HCT116 (cell line): ENCODE measurements at regions not wholly inside any gene's neighbourhood (a gene's known extent, or its start where the extent isn't known, plus 50 kb on each side); places are given as distances from the start of the nearest gene placed in this dataset.
"Not testable (repeated sequence)": the region's sequence is repeated elsewhere in the genome, so short reads cannot be mapped to it uniquely, and the experiment has no call there.

ENCODE experiments used
- CBX3 ChIP-seq: IDR thresholded peaks from 2 replicates; pipeline ENCODE4 v1.6.1; 2012; ENCODE audit warnings: low read depth
- EZH2 ChIP-seq: fragments of 200-600 bp; sonication (generic); IDR thresholded peaks from 2 replicates; pipeline ENCODE4 v1.6.1; 2017; ENCODE audit warnings: antibody characterized with exemption, mixed run types
- FOSL1 ChIP-seq: IDR thresholded peaks from 2 replicates; pipeline ENCODE4 v1.6.1; 2012; ENCODE audit warnings: low read depth
- POLR2A ChIP-seq: IDR thresholded peaks from 2 replicates; pipeline ENCODE4 v1.7.0; 2011; ENCODE audit warnings: borderline replicate concordance; ENCODE audit not compliant: insufficient read depth, insufficient read length; ENCODE audit errors: extremely low read depth
- POLR2AphosphoS5 ChIP-seq: IDR thresholded peaks from 2 replicates; pipeline ENCODE4 v1.6.1; 2011; ENCODE audit warnings: mild to moderate bottlenecking, low read depth, low read length, moderate library complexity
- RAD21 ChIP-seq: IDR thresholded peaks from 2 replicates; pipeline ENCODE4 v1.6.1; 2012; ENCODE audit warnings: low read depth, mild to moderate bottlenecking
- SRF ChIP-seq: IDR thresholded peaks from 2 replicates; pipeline ENCODE4 v1.6.1; 2012; ENCODE audit warnings: low read depth
- YY1 ChIP-seq: IDR thresholded peaks from 2 replicates; pipeline ENCODE4 v1.6.1; 2011; ENCODE audit warnings: low read length, low read depth, moderate library complexity, mild to moderate bottlenecking; ENCODE audit not compliant: insufficient replicate concordance; ENCODE audit errors: extremely low read depth
- ZNF274 ChIP-seq: fragments of 200-500 bp; sonication (Bioruptor generic); IDR thresholded peaks from 2 replicates; pipeline ENCODE4 v1.6.1; 2014; ENCODE audit warnings: mild to moderate bottlenecking, low read depth, low read length, inconsistent platforms
- TF ChIP-seq, protein P1 (sequence below), 3 experiments: fragments of 200-600 bp in 1 of 3; sonication (generic) in 1 of 3; IDR thresholded peaks in 2 of 3; conservative IDR thresholded peaks in 1 of 3; 2 replicates each; pipeline ENCODE4 v1.5.1; 2012 to 2017; ENCODE audit warnings: low read depth in 2 of 3, low read length in 2 of 3, antibody characterized with exemption in 1 of 3, borderline replicate concordance in 1 of 3, control low read depth in 1 of 3, mild to moderate bottlenecking in 1 of 3, mixed read lengths in 1 of 3, mixed run types in 1 of 3, moderate library complexity in 1 of 3; ENCODE audit not compliant: insufficient read depth in 1 of 3
- TF ChIP-seq, protein P2 (sequence below): IDR thresholded peaks from 2 replicates; pipeline ENCODE4 v1.6.1; 2012; ENCODE audit warnings: low read depth

DNA sequence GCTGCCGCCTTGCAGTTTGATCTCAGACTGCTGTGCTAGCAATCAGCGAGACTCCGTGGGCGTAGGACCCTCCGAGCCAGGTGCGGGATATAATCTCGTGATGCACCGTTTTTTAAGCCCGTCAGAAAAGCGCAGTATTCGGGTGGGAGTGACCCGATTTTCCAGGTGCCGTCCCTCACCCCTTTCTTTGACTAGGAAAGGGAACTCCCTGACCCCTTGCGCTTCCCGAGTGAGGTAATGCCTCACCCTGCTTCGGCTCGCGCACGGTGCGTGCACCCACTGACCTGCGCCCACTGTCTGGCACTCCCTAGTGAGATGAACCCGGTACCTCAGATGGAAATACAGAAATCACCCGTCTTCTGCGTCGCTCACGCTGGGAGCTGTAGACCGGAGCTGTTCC lies 438.5 kb upstream of the CDH10 start:
- not testable (repeated sequence) for TF ChIP-seq ZNF274, POLR2A, POLR2AphosphoS5, RAD21, EZH2, FOSL1, SRF, YY1, CBX3
- TF ChIP-seq, protein P1, sequence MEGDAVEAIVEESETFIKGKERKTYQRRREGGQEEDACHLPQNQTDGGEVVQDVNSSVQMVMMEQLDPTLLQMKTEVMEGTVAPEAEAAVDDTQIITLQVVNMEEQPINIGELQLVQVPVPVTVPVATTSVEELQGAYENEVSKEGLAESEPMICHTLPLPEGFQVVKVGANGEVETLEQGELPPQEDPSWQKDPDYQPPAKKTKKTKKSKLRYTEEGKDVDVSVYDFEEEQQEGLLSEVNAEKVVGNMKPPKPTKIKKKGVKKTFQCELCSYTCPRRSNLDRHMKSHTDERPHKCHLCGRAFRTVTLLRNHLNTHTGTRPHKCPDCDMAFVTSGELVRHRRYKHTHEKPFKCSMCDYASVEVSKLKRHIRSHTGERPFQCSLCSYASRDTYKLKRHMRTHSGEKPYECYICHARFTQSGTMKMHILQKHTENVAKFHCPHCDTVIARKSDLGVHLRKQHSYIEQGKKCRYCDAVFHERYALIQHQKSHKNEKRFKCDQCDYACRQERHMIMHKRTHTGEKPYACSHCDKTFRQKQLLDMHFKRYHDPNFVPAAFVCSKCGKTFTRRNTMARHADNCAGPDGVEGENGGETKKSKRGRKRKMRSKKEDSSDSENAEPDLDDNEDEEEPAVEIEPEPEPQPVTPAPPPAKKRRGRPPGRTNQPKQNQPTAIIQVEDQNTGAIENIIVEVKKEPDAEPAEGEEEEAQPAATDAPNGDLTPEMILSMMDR (IDR thresholded peaks at IDR 0.05 in 2 of 3, conservative IDR thresholded peaks at IDR 0.05 in 1 of 3; ENCODE audit: borderline replicate concordance in 1 of 3, insufficient read depth in 1 of 3, low read depth in 2 of 3, low read length in 2 of 3), result not testable (repeated sequence)
- TF ChIP-seq, protein P2, sequence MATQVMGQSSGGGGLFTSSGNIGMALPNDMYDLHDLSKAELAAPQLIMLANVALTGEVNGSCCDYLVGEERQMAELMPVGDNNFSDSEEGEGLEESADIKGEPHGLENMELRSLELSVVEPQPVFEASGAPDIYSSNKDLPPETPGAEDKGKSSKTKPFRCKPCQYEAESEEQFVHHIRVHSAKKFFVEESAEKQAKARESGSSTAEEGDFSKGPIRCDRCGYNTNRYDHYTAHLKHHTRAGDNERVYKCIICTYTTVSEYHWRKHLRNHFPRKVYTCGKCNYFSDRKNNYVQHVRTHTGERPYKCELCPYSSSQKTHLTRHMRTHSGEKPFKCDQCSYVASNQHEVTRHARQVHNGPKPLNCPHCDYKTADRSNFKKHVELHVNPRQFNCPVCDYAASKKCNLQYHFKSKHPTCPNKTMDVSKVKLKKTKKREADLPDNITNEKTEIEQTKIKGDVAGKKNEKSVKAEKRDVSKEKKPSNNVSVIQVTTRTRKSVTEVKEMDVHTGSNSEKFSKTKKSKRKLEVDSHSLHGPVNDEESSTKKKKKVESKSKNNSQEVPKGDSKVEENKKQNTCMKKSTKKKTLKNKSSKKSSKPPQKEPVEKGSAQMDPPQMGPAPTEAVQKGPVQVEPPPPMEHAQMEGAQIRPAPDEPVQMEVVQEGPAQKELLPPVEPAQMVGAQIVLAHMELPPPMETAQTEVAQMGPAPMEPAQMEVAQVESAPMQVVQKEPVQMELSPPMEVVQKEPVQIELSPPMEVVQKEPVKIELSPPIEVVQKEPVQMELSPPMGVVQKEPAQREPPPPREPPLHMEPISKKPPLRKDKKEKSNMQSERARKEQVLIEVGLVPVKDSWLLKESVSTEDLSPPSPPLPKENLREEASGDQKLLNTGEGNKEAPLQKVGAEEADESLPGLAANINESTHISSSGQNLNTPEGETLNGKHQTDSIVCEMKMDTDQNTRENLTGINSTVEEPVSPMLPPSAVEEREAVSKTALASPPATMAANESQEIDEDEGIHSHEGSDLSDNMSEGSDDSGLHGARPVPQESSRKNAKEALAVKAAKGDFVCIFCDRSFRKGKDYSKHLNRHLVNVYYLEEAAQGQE, result not testable (repeated sequence)
